LNCaP clone FGC (cell line): ENCODE measurements at regions not wholly inside any gene's neighbourhood (a gene's known extent, or its start where the extent isn't known, plus 50 kb on each side); places are given as distances from the start of the nearest gene placed in this dataset.

Experiments
- DNase-seq: peaks from one replicate; pipeline ENCODE4 v3.0.0-alpha.2; 2011; ENCODE audit warnings: low read depth
- H3K4me3 ChIP-seq: 2 replicates; pipeline ENCODE4 v1.5.1; 2011; ENCODE audit warnings: mild to moderate bottlenecking, low read depth, low read length, control low read depth
- CTCF ChIP-seq: IDR thresholded peaks from 2 replicates; pipeline ENCODE4 v1.5.1; 2012; ENCODE audit warnings: mild to moderate bottlenecking; ENCODE audit not compliant: control insufficient read depth, insufficient read depth; ENCODE audit errors: extremely low read depth

- no peak overlapping the region for H3K4me3 ChIP-seq
- TF ChIP-seq CTCF = no peak
- DNase-seq = no peak
These were observed 180.6 kb downstream of the RDH14 start for GRCh38 chr2:18379870-18380269.

GRCh38 chr2:18378020-18378653 is 182.3 kb downstream of the RDH14 start:
- no peak overlapping the region for H3K4me3 ChIP-seq
- peak; percentile 73 for TF ChIP-seq CTCF
- DNase-seq = peak; percentile 4

DNA sequence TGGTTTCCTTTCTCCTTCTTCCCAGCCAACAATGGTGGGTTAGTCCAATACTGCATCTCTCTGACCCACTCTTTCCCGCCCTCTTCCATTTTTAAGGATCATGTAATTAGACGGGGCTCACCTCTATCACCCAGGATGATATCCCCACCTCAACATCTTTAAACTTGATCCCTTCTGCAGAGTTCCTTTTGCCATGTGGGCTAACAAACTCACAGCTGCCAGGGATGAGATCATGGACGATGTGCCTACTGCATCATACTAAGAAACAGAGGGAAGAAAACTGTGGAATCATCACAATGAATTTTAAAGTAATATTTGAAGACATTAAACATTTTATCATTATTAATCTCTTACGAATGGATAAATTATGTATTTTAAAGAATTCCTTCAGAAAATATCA is 183.5 kb downstream of the RDH14 start:
- H3K4me3 ChIP-seq = no peak overlapping the region
- no peak for TF ChIP-seq CTCF
- no peak for DNase-seq

DNA sequence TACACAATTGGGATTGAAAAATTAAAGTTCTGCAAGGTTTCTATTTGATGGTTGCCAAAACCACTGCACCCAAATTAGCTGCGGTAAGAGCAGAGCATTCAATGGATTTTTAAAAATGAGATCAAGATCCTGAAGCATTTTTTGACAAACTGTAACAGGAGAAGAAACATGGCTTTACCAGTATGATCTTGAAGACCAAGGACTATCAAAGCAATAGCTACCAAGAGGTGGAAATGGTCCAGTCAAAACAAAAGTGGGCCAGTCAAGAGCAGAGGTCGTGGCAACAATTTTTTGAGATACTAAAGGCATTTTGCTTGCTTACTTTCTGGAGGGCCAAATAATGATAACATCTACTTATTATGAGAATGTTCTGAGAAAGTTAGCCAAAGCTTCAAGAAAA is 186.8 kb downstream of the RDH14 start:
- DNase-seq = no peak
- TF ChIP-seq CTCF = no peak
- no peak overlapping the region for H3K4me3 ChIP-seq

DNA sequence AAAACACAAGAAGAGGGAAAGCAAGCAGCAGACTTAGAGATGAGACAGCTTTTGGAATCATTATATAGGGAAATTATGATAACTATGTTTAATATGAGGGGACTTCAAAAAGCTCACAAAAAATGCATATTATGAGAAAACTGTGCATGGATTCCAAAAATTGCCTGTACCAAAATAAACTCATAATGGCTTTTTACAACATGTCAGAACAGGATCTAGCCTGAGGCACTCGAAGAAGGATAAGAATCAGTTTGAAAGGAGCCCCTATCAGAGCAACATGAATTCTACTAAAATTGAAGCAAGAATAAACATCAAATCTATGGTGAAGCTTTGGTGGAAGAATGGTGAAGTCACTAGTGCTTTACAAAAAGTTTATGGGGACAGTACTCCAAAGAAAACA is 187.4 kb downstream of the RDH14 start:
- no peak for TF ChIP-seq CTCF
- DNase-seq = no peak

GRCh38 chr2:18372641-18373040 is 187.8 kb downstream of the RDH14 start:
- DNase-seq = no peak
- no peak for TF ChIP-seq CTCF
- H3K4me3 ChIP-seq = no peak overlapping the region

More for the DNA sequence above, 187.4 kb downstream of the RDH14 start:
- no peak overlapping the region for H3K4me3 ChIP-seq

- no peak for TF ChIP-seq CTCF
- no peak overlapping the region for H3K4me3 ChIP-seq
- DNase-seq = no peak
These were observed 190.7 kb downstream of the RDH14 start for GRCh38 chr2:18369760-18370159.
